HPDE6-E6E7 (cell line): ENCODE measurements at regions not wholly inside any gene's neighbourhood (a gene's known extent, or its start where the extent isn't known, plus 50 kb on each side); places are given as distances from the start of the nearest gene placed in this dataset.
"Not testable (repeated sequence)": the region's sequence is repeated elsewhere in the genome, so short reads cannot be mapped to it uniquely, and the experiment has no call there.

ENCODE experiments used
- DNase-seq: peaks from one replicate; pipeline ENCODE4 v3.0.0; 2011; ENCODE audit warnings: missing footprints; ENCODE audit errors: extremely low spot score

GRCh38 chr6:139965393-139965792, 590.9 kb upstream of the CITED2 start:
- no peak for DNase-seq

GRCh38 chr6:139964737-139965136, 590.3 kb upstream of the CITED2 start:
- DNase-seq = no peak

GRCh38 chr6:139962654-139963347, 588.4 kb upstream of the CITED2 start:
- DNase-seq = no peak

GRCh38 chr6:139961190-139961589, 586.7 kb upstream of the CITED2 start:
- no peak for DNase-seq

GRCh38 chr6:139960671-139961070, 586.2 kb upstream of the CITED2 start:
- DNase-seq = peak; percentile 12

GRCh38 chr6:139955366-139956155, 581.1 kb upstream of the CITED2 start:
- DNase-seq = no peak

GRCh38 chr6:139954463-139955071, 580.1 kb upstream of the CITED2 start:
- DNase-seq = no peak

GRCh38 chr6:139953780-139954179, 579.3 kb upstream of the CITED2 start:
- not testable (repeated sequence) for DNase-seq

GRCh38 chr6:139951172-139951571, 576.7 kb upstream of the CITED2 start:
- DNase-seq = no peak

- DNase-seq = no peak
These were observed 570.5 kb upstream of the CITED2 start for GRCh38 chr6:139944976-139945375.

GRCh38 chr6:139944131-139944530, 569.7 kb upstream of the CITED2 start:
- no peak for DNase-seq

GRCh38 chr6:139943391-139943790, 568.9 kb upstream of the CITED2 start:
- DNase-seq = peak; percentile 27

GRCh38 chr6:139942331-139942730, 567.9 kb upstream of the CITED2 start:
- DNase-seq = no peak

- DNase-seq = no peak
These were observed 567.4 kb upstream of the CITED2 start for GRCh38 chr6:139941826-139942225.

GRCh38 chr6:139940741-139941729, 566.6 kb upstream of the CITED2 start:
- DNase-seq = no peak

- DNase-seq = no peak
These were observed 564.9 kb upstream of the CITED2 start for GRCh38 chr6:139939189-139939979.

- DNase-seq = no peak
These were observed 558.2 kb upstream of the CITED2 start for GRCh38 chr6:139932671-139933070.

- no peak for DNase-seq
These were observed 557.3 kb upstream of the CITED2 start for GRCh38 chr6:139931747-139932146.

GRCh38 chr6:139927742-139928305, 553.4 kb upstream of the CITED2 start:
- DNase-seq = no peak

GRCh38 chr6:139927236-139927635, 552.8 kb upstream of the CITED2 start:
- DNase-seq = no peak
